ENCODE measurements at regions not wholly inside any gene's neighbourhood (a gene's known extent, or its start where the extent isn't known, plus 50 kb on each side); places are given as distances from the start of the nearest gene placed in this dataset.

GRCh38 chr12:123073962-123074801 lies 76.7 kb downstream of the PITPNM2 start:
- H3K4me1 Mint-ChIP-seq: peaks cover 31% of the 10 kb centered on the region
- H3K27ac Mint-ChIP-seq: no peak overlapping the region
- no peak for DNase-seq
- H3K4me2 ChIP-seq (replicated peaks; ENCODE audit: low read depth, low read length, poor library complexity, severe bottlenecking): no peak overlapping the region
- ATAC-seq (ENCODE audit: low read depth): no peak
- no peak for TF ChIP-seq CTCF (IDR thresholded peaks at IDR 0.05)
- H3K27ac ChIP-seq (ENCODE audit: low read length in 2 of 2): no peak overlapping the region
- no peak overlapping the region for H3K4me3 Mint-ChIP-seq
- CTCF ChIA-PET: interaction anchor here (0.7 to 1.9 kb wide), 4 partner anchors 16 to 159 kb away, joined by 3 to 8 read pairs (median 4); partner anchors contain the start of genes MPHOSPH9 and MTRFR
- H3K27me3 ChIP-seq (replicated peaks in 1 of 4; ENCODE audit: control extremely low read depth in 1 of 4, control insufficient read depth in 3 of 4, insufficient read depth in 4 of 4, low read length in 3 of 4): peaks cover 0 to 3% (median 0%) of the 10 kb centered on the region in 4 experiments
- no peaks in the 10 kb centered on the region for H3K36me3 ChIP-seq (replicated peaks in 1 of 2; ENCODE audit: control extremely low read depth in 1 of 2, control insufficient read depth in 1 of 2, extremely low read depth in 1 of 2, insufficient read depth in 2 of 2, low read length in 1 of 2)
- H3K9ac ChIP-seq (ENCODE audit: low read length): no peak overlapping the region
- no peaks in the 10 kb centered on the region for H3K9me3 ChIP-seq (ENCODE audit: control extremely low read depth in 1 of 3, control insufficient read depth in 2 of 3, insufficient read depth in 1 of 3, low read length in 2 of 3)
- no peaks in the 10 kb centered on the region for H4K20me1 ChIP-seq (ENCODE audit: control insufficient read depth, insufficient read depth, low read length, poor library complexity, severe bottlenecking)
- H3K4me3 ChIP-seq (ENCODE audit: control extremely low read depth in 1 of 5, extremely low read depth in 1 of 5, insufficient read depth in 1 of 5, low read depth in 2 of 5, low read length in 4 of 5): no peak overlapping the region
- H3K9me3 Mint-ChIP-seq (ENCODE audit: insufficient read depth): no peaks in the 10 kb centered on the region
- POLR2A ChIA-PET: no interaction called here
- peaks cover 73% of the 10 kb centered on the region for H3K79me2 ChIP-seq (ENCODE audit: control insufficient read depth, insufficient read depth, low read length)
- no peak overlapping the region for H2AFZ ChIP-seq (ENCODE audit: insufficient read depth, low read depth, low read length, poor library complexity, severe bottlenecking)
- WGBS (ENCODE audit: insufficient coverage): 98% methylated on average over 6 of the region's 8 CpGs
- peaks cover 16 to 29% of the 10 kb centered on the region in 2 donors for H3K4me1 ChIP-seq (ENCODE audit: control insufficient read depth in 2 of 2, insufficient read depth in 2 of 2, low read length in 2 of 2)
- H3K27me3 Mint-ChIP-seq: no peaks in the 10 kb centered on the region
- intact Hi-C loops (cut with micrococcal nuclease): loop anchor here (2.0 kb wide), 1 partner anchor 15 kb away; no protein-coding TSS in a partner anchor

DNA sequence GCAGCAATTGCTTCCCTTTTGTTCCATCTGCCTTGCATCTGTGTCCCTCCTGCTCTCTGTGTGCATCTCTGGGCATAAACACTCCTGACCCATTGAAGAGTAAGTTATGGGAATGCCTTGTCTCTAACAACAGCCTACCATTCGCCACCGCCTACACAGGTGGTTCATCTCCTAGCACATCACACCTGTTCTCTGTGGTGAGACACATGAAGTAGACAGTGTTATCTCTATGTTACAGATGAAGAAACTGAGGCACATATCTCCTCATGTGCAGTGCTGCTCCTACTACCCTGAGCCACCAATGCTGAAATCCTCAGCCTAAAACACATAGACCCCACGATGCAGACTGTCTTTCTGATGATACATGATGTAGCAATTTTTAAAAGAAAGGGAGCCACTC lies 77.6 kb downstream of the PITPNM2 start:
- no peak overlapping the region for H3K4me3 ChIP-seq (ENCODE audit: control extremely low read depth in 1 of 5, extremely low read depth in 1 of 5, insufficient read depth in 1 of 5, low read depth in 2 of 5, low read length in 4 of 5)
- Mint-ChIP-seq H3K9me3 (ENCODE audit: insufficient read depth) (no peaks in the 10 kb centered on the region), H3K4me1 (peaks cover 31% of the 10 kb centered on the region), H3K27ac (no peak overlapping the region), H3K4me3 (no peak overlapping the region), H3K27me3 (no peaks in the 10 kb centered on the region)
- intact Hi-C loops (cut with micrococcal nuclease): no loop called here
- H3K9ac ChIP-seq (ENCODE audit: low read length): no peak overlapping the region
- H3K79me2 ChIP-seq (ENCODE audit: control insufficient read depth, insufficient read depth, low read length): peaks cover 77% of the 10 kb centered on the region
- DNase-seq (no peak), ATAC-seq (ENCODE audit: low read depth) (no peak)
- H3K4me1 ChIP-seq (ENCODE audit: control insufficient read depth in 2 of 2, insufficient read depth in 2 of 2, low read length in 2 of 2): peaks cover 16 to 29% of the 10 kb centered on the region in 2 donors
- TF ChIP-seq CTCF (IDR thresholded peaks at IDR 0.05) (no peak), EZH2 (IDR thresholded peaks at IDR 0.05; ENCODE audit: borderline replicate concordance, insufficient read depth, low read depth, low read length, poor library complexity, severe bottlenecking) (no peak)
- no peak overlapping the region for H3K27ac ChIP-seq (ENCODE audit: low read length in 2 of 2)
- ChIA-PET CTCF (no interaction called here), POLR2A (no interaction called here)
- H3K36me3 ChIP-seq (replicated peaks in 1 of 2; ENCODE audit: control extremely low read depth in 1 of 2, control insufficient read depth in 1 of 2, extremely low read depth in 1 of 2, insufficient read depth in 2 of 2, low read length in 1 of 2): no peaks in the 10 kb centered on the region
- no peak overlapping the region for H3K4me2 ChIP-seq (replicated peaks; ENCODE audit: low read depth, low read length, poor library complexity, severe bottlenecking)
- H3K9me3 ChIP-seq (ENCODE audit: control extremely low read depth in 1 of 3, control insufficient read depth in 2 of 3, insufficient read depth in 1 of 3, low read length in 2 of 3): no peaks in the 10 kb centered on the region
- H3K27me3 ChIP-seq (replicated peaks in 1 of 4; ENCODE audit: control extremely low read depth in 1 of 4, control insufficient read depth in 3 of 4, insufficient read depth in 4 of 4, low read length in 3 of 4): peaks cover 0 to 3% (median 0%) of the 10 kb centered on the region in 4 experiments
- 100% methylated on average over 1 of the region's 3 CpGs for WGBS (ENCODE audit: insufficient coverage)
- H2AFZ ChIP-seq (ENCODE audit: insufficient read depth, low read depth, low read length, poor library complexity, severe bottlenecking): no peak overlapping the region
- no peaks in the 10 kb centered on the region for H4K20me1 ChIP-seq (ENCODE audit: control insufficient read depth, insufficient read depth, low read length, poor library complexity, severe bottlenecking)

All from B cell (primary cell).